SK-N-SH treated with all-trans-retinoic acid at 6 μM for 48 hours (cell line): ENCODE measurements at regions not wholly inside any gene's neighbourhood (a gene's known extent, or its start where the extent isn't known, plus 50 kb on each side); places are given as distances from the start of the nearest gene placed in this dataset.
"Not testable (repeated sequence)": the region's sequence is repeated elsewhere in the genome, so short reads cannot be mapped to it uniquely, and the experiment has no call there.

ENCODE experiments used
- ATAC-seq: fragments of 200-7000 bp; cut with Tn5 transposase; 3 replicates; pipeline ENCODE4 v1.9.1; 2020; ENCODE audit warnings: mild to moderate bottlenecking, moderate library complexity
- ARNTL ChIP-seq: fragments of 450-650 bp; formaldehyde crosslinking; IDR thresholded peaks from 2 replicates; pipeline ENCODE4 v1.5.0; 2020; ENCODE audit warnings: low read depth, mild to moderate bottlenecking, moderate library complexity, borderline replicate concordance
- CSDC2 ChIP-seq: fragments of 250-450 bp; sonication (Bioruptor Pico); IDR thresholded peaks from 2 replicates; pipeline ENCODE4 v1.5.0; 2020; ENCODE audit warnings: mild to moderate bottlenecking, moderate library complexity
- GLIS3 ChIP-seq: fragments of 250-450 bp; sonication (Bioruptor Pico); IDR thresholded peaks from 2 replicates; pipeline ENCODE4 v1.5.0; 2020; ENCODE audit warnings: mild to moderate bottlenecking, moderate library complexity
- SNAI2 ChIP-seq: fragments of 250-450 bp; sonication (Bioruptor Pico); IDR thresholded peaks from 2 replicates; pipeline ENCODE4 v1.5.0; 2020; ENCODE audit warnings: mild to moderate bottlenecking, moderate library complexity
- TCF4 ChIP-seq: fragments of 250-450 bp; sonication (Bioruptor Pico); IDR thresholded peaks from 2 replicates; pipeline ENCODE4 v1.8.0; 2021; ENCODE audit warnings: mild to moderate bottlenecking, moderate library complexity, borderline replicate concordance
- TOX ChIP-seq: fragments of 250-450 bp; sonication (Bioruptor Pico); IDR thresholded peaks from 2 replicates; pipeline ENCODE4 v1.8.0; 2021; ENCODE audit warnings: mild to moderate bottlenecking, moderate library complexity, borderline replicate concordance
- ZC3H10 ChIP-seq: fragments of 250-450 bp; sonication (Bioruptor Pico); IDR thresholded peaks from 2 replicates; pipeline ENCODE4 v1.5.1; 2021; ENCODE audit warnings: mild to moderate bottlenecking, moderate library complexity
- ZFP30 ChIP-seq: fragments of 450-650 bp; formaldehyde crosslinking; IDR thresholded peaks from 2 replicates; pipeline ENCODE4 v1.5.0; 2022; ENCODE audit warnings: mild to moderate bottlenecking, moderate library complexity
- ZNF565 ChIP-seq: fragments of 450-650 bp; formaldehyde crosslinking; conservative IDR thresholded peaks from 2 replicates; pipeline ENCODE4 v1.5.0; 2020; ENCODE audit warnings: low read depth, mild to moderate bottlenecking, moderate library complexity
- ZNF70 ChIP-seq: fragments of 450-650 bp; formaldehyde crosslinking; IDR thresholded peaks from 2 replicates; pipeline ENCODE4 v1.5.0; 2020; ENCODE audit warnings: mild to moderate bottlenecking, moderate library complexity
- ZNF8 ChIP-seq: fragments of 450-650 bp; formaldehyde crosslinking; IDR thresholded peaks from 2 replicates; pipeline ENCODE4 v1.5.0; 2020; ENCODE audit warnings: mild to moderate bottlenecking, moderate library complexity
- TF ChIP-seq, protein P1 (sequence below): fragments of 250-450 bp; sonication (Bioruptor Pico); IDR thresholded peaks from 2 replicates; pipeline ENCODE4 v1.5.1; 2021; ENCODE audit warnings: mild to moderate bottlenecking, moderate library complexity
- TF ChIP-seq, protein P2 (sequence below): fragments of 250-450 bp; sonication (Bioruptor Pico); IDR thresholded peaks from 2 replicates; pipeline ENCODE4 v1.5.0; 2020; ENCODE audit warnings: mild to moderate bottlenecking, moderate library complexity
- TF ChIP-seq, protein P3 (sequence below): fragments of 250-450 bp; sonication (Bioruptor Pico); IDR thresholded peaks from 2 replicates; pipeline ENCODE4 v1.8.0; 2021; ENCODE audit warnings: low read depth, mild to moderate bottlenecking, moderate library complexity, borderline replicate concordance
- TF ChIP-seq, protein P4 (sequence below): fragments of 250-450 bp; sonication (Bioruptor Pico); IDR thresholded peaks from 2 replicates; pipeline ENCODE4 v1.8.0; 2020; ENCODE audit warnings: mild to moderate bottlenecking, moderate library complexity, borderline replicate concordance

DNA sequence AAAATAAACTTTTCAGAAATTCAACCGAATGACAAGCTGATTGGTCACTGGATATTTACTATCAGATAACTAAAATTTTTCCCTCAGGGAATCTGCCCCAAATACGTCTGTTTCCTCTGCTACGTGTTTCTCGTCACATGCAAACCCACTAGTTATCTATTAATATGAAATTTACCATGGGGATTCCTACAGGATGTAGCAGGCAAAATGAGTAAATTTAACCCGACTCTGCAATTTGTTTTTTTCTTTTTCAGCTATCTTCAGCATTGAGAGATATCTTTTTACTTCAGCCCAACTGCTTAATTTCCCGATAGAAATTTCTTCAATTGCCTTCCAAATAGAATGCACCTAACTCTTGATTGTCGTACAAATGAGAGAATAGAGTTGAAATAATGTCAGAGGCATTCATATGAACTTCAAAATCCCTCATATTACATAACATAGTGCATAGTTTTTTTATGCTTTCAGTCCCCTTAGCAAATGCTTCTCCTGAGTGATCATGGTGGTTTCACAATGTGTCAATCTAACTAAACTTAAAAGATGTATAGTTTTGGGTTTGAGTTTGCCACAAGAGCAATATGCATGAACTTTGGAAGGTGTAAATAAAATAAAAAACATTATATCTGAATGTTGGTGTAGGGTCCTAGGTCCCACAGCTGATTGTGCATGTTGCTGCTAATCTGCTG lies 913.1 kb upstream of the GRIA3 start (continued):
- TF ChIP-seq, protein P1, sequence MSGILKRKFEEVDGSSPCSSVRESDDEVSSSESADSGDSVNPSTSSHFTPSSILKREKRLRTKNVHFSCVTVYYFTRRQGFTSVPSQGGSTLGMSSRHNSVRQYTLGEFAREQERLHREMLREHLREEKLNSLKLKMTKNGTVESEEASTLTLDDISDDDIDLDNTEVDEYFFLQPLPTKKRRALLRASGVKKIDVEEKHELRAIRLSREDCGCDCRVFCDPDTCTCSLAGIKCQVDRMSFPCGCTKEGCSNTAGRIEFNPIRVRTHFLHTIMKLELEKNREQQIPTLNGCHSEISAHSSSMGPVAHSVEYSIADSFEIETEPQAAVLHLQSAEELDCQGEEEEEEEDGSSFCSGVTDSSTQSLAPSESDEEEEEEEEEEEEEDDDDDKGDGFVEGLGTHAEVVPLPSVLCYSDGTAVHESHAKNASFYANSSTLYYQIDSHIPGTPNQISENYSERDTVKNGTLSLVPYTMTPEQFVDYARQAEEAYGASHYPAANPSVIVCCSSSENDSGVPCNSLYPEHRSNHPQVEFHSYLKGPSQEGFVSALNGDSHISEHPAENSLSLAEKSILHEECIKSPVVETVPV (CRISPR knock-in tag), result no peak
- TF ChIP-seq ARNTL (CRISPR knock-in tag), result no peak
- TF ChIP-seq, protein P2, sequence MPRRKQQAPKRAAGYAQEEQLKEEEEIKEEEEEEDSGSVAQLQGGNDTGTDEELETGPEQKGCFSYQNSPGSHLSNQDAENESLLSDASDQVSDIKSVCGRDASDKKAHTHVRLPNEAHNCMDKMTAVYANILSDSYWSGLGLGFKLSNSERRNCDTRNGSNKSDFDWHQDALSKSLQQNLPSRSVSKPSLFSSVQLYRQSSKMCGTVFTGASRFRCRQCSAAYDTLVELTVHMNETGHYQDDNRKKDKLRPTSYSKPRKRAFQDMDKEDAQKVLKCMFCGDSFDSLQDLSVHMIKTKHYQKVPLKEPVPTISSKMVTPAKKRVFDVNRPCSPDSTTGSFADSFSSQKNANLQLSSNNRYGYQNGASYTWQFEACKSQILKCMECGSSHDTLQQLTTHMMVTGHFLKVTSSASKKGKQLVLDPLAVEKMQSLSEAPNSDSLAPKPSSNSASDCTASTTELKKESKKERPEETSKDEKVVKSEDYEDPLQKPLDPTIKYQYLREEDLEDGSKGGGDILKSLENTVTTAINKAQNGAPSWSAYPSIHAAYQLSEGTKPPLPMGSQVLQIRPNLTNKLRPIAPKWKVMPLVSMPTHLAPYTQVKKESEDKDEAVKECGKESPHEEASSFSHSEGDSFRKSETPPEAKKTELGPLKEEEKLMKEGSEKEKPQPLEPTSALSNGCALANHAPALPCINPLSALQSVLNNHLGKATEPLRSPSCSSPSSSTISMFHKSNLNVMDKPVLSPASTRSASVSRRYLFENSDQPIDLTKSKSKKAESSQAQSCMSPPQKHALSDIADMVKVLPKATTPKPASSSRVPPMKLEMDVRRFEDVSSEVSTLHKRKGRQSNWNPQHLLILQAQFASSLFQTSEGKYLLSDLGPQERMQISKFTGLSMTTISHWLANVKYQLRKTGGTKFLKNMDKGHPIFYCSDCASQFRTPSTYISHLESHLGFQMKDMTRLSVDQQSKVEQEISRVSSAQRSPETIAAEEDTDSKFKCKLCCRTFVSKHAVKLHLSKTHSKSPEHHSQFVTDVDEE (CRISPR knock-in tag), result no peak
- no peak for TF ChIP-seq ZNF8 (CRISPR knock-in tag)
- TF ChIP-seq, all 23 proteins: peak for 0

DNA sequence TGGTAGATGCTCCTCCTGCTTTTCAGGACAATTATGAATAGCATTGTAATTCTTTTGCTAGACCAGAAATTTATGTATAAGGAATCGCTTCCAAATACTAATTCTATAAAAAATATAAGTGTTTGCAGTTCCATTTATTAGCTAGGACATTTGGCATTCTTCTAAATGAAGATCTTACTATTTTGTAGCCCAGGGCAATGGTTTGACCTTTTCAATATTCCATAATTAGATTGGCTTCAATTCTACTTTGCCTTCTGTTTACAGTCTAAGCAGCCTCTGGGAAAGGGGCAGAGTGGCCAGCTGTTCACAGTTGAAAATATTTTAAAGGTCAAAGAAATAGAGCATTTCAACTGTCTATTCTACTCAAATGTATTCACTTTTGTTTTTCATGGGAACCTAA lies 912.1 kb upstream of the GRIA3 start:
- TF ChIP-seq, protein P3, sequence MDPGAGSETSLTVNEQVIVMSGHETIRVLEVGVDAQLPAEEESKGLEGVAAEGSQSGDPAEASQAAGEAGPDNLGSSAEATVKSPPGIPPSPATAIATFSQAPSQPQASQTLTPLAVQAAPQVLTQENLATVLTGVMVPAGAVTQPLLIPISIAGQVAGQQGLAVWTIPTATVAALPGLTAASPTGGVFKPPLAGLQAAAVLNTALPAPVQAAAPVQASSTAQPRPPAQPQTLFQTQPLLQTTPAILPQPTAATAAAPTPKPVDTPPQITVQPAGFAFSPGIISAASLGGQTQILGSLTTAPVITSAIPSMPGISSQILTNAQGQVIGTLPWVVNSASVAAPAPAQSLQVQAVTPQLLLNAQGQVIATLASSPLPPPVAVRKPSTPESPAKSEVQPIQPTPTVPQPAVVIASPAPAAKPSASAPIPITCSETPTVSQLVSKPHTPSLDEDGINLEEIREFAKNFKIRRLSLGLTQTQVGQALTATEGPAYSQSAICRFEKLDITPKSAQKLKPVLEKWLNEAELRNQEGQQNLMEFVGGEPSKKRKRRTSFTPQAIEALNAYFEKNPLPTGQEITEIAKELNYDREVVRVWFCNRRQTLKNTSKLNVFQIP (CRISPR knock-in tag), result no peak
- TF ChIP-seq, all 23 proteins: peak for 0
- no peak for ATAC-seq

DNA sequence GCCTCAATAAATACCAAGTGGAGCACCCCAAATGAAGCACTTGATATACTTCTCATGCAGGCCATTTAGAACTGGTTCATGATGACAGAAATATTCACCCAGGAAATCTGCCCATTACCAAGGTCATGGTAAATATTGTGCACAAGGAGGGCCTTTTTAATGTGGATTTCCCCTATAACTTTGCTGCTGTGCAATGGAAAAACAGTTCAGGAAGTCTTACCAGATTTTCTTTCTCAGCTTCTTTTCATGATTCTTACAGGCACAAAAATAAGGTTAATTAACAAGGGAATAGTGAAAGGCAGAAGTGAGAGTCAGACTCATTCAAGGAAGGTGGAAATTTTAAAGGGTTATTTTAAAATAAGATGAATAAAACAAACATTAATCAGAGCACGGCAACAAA lies 904.3 kb upstream of the GRIA3 start:
- ATAC-seq, result no peak
- TF ChIP-seq GLIS3 (CRISPR knock-in tag) (no peak), ZC3H10 (CRISPR knock-in tag) (no peak), SNAI2 (CRISPR knock-in tag) (no peak), ZFP30 (no peak), TCF4 (CRISPR knock-in tag) (no peak), ZNF565 (CRISPR knock-in tag) (no peak), CSDC2 (CRISPR knock-in tag) (no peak), TOX (CRISPR knock-in tag) (no peak), ZNF8 (CRISPR knock-in tag) (no peak), ZNF70 (no peak)
- TF ChIP-seq, protein P4, sequence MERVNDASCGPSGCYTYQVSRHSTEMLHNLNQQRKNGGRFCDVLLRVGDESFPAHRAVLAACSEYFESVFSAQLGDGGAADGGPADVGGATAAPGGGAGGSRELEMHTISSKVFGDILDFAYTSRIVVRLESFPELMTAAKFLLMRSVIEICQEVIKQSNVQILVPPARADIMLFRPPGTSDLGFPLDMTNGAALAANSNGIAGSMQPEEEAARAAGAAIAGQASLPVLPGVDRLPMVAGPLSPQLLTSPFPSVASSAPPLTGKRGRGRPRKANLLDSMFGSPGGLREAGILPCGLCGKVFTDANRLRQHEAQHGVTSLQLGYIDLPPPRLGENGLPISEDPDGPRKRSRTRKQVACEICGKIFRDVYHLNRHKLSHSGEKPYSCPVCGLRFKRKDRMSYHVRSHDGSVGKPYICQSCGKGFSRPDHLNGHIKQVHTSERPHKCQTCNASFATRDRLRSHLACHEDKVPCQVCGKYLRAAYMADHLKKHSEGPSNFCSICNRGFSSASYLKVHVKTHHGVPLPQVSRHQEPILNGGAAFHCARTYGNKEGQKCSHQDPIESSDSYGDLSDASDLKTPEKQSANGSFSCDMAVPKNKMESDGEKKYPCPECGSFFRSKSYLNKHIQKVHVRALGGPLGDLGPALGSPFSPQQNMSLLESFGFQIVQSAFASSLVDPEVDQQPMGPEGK (CRISPR knock-in tag), result no peak
- TF ChIP-seq, protein P2 (CRISPR knock-in tag), result no peak

DNA sequence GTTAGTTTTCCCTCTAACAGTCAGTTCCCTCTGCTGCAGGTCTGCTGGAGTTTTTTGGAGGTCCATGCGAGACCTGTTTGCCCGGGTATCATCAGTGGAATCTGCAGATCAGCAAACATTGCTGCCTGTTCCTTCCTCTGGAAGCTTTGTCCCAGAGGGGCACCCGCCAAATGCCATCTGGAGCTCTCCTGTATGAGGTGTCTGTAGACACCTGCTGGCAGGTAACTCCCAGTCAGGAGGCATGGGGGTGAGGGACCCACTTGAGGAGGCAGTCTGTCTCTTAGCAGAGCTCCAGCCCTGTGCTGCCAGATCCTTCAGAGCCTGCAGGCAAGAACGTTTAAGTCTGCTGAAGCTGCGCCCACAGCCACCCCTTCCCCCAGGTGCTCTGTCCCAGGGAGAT lies 884.3 kb upstream of the GRIA3 start:
- not testable (repeated sequence) for ATAC-seq
